IPS DF 4.7 (cell line): ENCODE measurements at regions not wholly inside any gene's neighbourhood (a gene's known extent, or its start where the extent isn't known, plus 50 kb on each side); places are given as distances from the start of the nearest gene placed in this dataset.
"Not testable (repeated sequence)": the region's sequence is repeated elsewhere in the genome, so short reads cannot be mapped to it uniquely, and the experiment has no call there.

Source experiments
- DNase-seq: peaks from one replicate; pipeline ENCODE4 v3.0.0-alpha.2; 2013; ENCODE audit warnings: low spot score; ENCODE audit errors: extremely low read depth

GRCh38 chr2:199570934-199571333 is 113.2 kb upstream of the SATB2 start:
- no peak for DNase-seq

DNA sequence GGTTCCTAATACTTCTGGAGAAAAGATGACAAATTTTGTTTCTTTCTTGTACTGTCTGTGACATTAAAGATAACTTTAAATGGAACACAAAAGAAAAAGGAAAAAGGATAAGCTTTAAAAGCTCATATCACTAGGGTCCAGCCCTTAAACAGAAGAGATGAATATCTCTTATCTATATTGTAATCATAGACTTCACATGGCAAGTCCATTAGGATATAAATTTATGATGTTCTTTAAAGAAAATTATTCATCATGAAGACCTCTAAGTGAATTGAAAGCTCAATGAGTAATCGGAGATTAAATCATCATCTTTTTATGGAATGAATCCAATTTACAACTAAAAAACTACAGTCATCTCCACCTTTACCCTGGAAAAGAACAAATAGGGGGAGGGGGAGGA is 111.6 kb upstream of the SATB2 start:
- DNase-seq = no peak

DNA sequence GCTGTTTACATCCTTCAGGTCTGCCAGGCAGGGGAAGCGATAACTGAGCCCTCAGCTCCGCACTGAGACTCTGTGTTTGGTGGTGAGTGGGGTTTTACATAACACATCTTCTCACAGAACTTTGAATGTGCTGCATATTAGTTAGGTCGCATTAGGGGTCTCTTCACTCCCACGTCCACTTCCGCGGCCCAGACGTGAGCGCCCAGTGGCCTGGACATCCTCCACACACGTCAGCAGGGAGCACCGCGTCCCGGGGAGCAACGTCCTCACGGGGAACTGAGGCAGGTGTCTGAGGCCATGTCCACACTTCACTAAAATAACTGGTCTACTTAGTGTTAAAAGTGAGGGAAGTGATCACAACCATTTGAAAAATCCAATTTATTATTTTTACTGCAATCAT is 100.4 kb upstream of the SATB2 start:
- DNase-seq = no peak

- no peak for DNase-seq
Observed at GRCh38 chr2:199556527-199557285, 99.0 kb upstream of the SATB2 start.

DNA sequence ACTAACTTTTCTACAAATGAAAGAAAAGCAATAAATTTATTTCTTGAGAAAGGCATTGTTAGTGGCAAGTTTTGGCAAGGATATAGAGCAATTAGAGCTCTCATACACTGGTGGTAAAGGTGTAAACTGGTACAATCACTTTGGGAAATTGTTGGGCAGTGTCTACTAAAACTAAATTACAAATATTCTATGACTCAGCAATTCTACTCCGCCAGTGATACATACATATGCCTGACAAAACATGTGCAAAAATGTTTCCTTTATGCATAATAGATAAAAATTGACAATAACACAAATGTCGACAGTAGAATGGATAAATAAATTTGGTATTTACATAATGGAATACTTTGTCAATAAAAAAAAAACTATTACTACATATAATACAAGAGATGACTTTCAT is 96.3 kb upstream of the SATB2 start:
- no peak for DNase-seq

DNA sequence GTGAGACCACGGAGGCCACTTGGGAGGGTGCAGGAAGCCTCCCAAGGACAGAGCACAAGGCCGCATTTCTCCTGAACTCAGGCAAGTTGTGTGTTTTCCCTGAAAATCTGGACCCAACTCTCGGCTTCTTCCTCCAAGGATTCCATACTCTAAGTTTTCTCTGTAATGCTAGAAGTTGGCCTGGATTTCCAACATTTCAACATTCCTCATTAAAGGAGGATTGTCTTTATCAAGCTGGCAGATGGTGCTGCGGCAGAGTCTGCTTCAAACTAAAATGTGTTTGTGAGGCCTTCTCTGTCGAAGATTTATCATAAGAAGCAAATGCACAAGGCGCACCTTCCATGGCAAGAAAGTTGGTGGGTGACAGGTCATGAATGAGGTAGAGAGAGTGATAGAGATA is 94.4 kb upstream of the SATB2 start:
- DNase-seq = no peak

DNA sequence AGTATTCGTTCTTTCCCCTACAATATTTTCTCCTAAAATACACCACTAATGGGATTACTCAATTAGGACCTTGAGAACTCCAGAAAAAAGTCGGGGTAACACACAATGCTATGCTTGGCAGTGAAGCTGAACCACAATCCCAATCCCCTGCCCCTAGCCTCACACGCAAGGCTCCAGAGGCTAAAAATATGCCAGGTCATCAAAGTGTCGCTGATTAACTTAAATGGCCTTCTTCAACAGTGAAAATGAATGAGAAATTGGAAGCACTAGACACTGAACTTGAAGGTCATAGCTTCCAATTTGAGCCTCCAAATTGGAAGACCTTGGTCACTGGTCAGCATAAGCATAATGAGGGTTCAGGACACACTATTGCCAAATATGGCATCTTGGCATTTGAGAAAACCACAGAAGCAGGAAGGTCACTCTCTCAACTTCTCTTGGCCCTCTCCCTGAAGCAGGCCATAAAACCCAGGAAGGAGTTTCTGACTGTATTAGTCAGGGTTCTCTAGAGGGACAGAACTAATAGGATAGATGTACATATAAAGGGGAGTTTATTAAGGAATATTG is 86.0 kb upstream of the SATB2 start:
- no peak for DNase-seq

GRCh38 chr2:199535445-199536177 is 77.9 kb upstream of the SATB2 start:
- DNase-seq = no peak

- not testable (repeated sequence) for DNase-seq
Observed at GRCh38 chr2:199533873-199534272, 76.1 kb upstream of the SATB2 start.

GRCh38 chr2:199527071-199527470 is 69.3 kb upstream of the SATB2 start:
- no peak for DNase-seq

DNA sequence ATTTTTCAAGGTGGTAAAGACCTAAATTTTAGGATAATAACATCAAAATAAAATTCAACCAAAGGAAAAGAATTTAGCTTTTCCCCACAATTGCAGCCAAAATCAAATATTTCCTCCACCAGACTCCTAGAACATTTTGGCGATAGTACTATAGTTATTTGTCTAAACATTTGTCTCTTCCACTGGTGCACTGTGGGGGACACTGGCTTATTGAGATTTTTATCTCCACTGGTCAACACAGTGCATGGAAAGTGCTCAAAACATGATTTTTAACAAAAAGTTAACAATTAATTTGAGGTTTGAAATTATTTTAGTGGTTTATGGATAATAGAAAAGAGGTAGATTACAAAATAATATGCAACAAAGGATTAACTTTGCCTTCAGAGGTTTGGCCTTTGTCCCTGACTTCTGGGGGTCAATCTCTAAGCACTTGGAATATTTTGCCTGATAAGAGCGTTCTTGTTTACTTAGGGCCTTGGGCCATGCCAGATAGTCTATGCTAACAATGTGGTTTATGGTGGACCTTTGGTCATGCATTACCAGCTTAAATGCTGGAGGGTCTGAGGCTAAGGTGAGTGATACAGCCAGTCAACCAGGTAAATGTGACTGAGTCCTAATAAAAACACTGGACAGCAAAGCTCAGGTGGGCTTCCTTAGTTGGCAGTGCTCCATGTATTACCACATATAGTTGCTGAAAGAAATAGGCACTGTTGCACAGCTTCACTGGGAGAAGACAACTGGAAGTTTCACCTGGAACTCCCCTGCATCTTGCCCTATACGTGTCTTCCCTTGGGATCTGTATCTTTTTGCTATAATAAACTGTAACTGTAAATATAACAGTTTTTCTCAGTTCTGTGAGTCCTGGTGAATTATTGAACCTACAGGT is 67.2 kb upstream of the SATB2 start:
- no peak for DNase-seq

DNA sequence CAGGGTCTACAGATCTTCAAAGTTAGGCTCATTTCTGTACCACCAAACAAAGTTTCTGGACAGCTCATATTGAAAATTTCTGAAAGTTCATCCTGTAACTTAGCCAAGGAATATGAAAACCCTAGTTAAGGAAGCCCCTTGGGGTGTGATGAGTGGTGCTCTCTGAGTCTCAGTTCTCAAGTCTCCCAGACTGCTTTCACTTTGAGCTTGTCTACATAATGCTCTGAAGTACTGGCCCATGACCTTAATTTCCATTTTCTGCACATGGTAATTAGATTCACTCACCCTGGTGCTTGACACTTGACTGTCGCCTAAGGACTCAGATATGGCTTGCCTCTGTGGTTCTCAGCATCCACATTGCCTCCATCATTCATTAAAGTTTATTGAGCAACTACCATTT is 51.7 kb upstream of the SATB2 start:
- DNase-seq = no peak
